GM21515 (cell line): ENCODE measurements at regions not wholly inside any gene's neighbourhood (a gene's known extent, or its start where the extent isn't known, plus 50 kb on each side); places are given as distances from the start of the nearest gene placed in this dataset.
"Not testable (repeated sequence)": the region's sequence is repeated elsewhere in the genome, so short reads cannot be mapped to it uniquely, and the experiment has no call there.

Experiments used
- ATAC-seq: cut with Tn5 transposase; IDR thresholded peaks from one replicate; pipeline ENCODE4 v1.9.1; 2021; ENCODE audit not compliant: unreplicated experiment

- not testable (repeated sequence) for ATAC-seq
These were observed 83.0 kb downstream of the POTEC start for GRCh38 chr18:14460364-14460763.

- not testable (repeated sequence) for ATAC-seq
These were observed 83.6 kb downstream of the POTEC start for GRCh38 chr18:14459826-14460225.

GRCh38 chr18:14458009-14458945 lies 85.1 kb downstream of the POTEC start:
- ATAC-seq, result not testable (repeated sequence)

- not testable (repeated sequence) for ATAC-seq
These were observed 92.8 kb downstream of the POTEC start for GRCh38 chr18:14450637-14451009.

- ATAC-seq, result not testable (repeated sequence)
These were observed 93.3 kb downstream of the POTEC start for GRCh38 chr18:14449995-14450636.

- not testable (repeated sequence) for ATAC-seq
These were observed 94.3 kb downstream of the POTEC start for GRCh38 chr18:14449062-14449461.

GRCh38 chr18:14447715-14448114 lies 95.7 kb downstream of the POTEC start:
- not testable (repeated sequence) for ATAC-seq

- ATAC-seq, result not testable (repeated sequence)
These were observed 107.9 kb downstream of the POTEC start for GRCh38 chr18:14435460-14435859.

- ATAC-seq, result not testable (repeated sequence)
These were observed 111.0 kb downstream of the POTEC start for GRCh38 chr18:14432371-14432770.

- ATAC-seq, result not testable (repeated sequence)
These were observed 112.3 kb downstream of the POTEC start for GRCh38 chr18:14431031-14431521.

- not testable (repeated sequence) for ATAC-seq
These were observed 127.6 kb downstream of the POTEC start for GRCh38 chr18:14415806-14416205.

GRCh38 chr18:14415399-14415798 lies 128.0 kb downstream of the POTEC start:
- ATAC-seq, result not testable (repeated sequence)

GRCh38 chr18:14395533-14395932 lies 147.9 kb downstream of the POTEC start:
- ATAC-seq, result not testable (repeated sequence)

- not testable (repeated sequence) for ATAC-seq
These were observed 149.8 kb downstream of the POTEC start for GRCh38 chr18:14393563-14394103.

- ATAC-seq, result not testable (repeated sequence)
These were observed 150.8 kb downstream of the POTEC start for GRCh38 chr18:14392604-14393003.

GRCh38 chr18:14384961-14385360 lies 158.4 kb downstream of the POTEC start:
- not testable (repeated sequence) for ATAC-seq

GRCh38 chr18:14382666-14383065 lies 160.7 kb downstream of the POTEC start:
- not testable (repeated sequence) for ATAC-seq

- ATAC-seq, result not testable (repeated sequence)
These were observed 163.9 kb downstream of the POTEC start for GRCh38 chr18:14379489-14379888.

GRCh38 chr18:14378376-14378775 lies 165.0 kb downstream of the POTEC start:
- not testable (repeated sequence) for ATAC-seq

GRCh38 chr18:14361346-14361745 lies 182.1 kb downstream of the POTEC start:
- ATAC-seq, result not testable (repeated sequence)

- not testable (repeated sequence) for ATAC-seq
These were observed 185.7 kb downstream of the POTEC start for GRCh38 chr18:14357553-14358297.
